Thyroid gland (tissue), 4 donors: ENCODE measurements at regions not wholly inside any gene's neighbourhood (a gene's known extent, or its start where the extent isn't known, plus 50 kb on each side); places are given as distances from the start of the nearest gene placed in this dataset.
"Not testable (repeated sequence)": the region's sequence is repeated elsewhere in the genome, so short reads cannot be mapped to it uniquely, and the experiment has no call there.

ENCODE experiments used
- DNase-seq, 2 donors: peaks; one replicate each; pipeline ENCODE4 v3.0.0-alpha.2; 2019
- H3K27ac ChIP-seq, 3 donors: fragments of 200-600 bp; sonication (generic); 1 replicate in 2 of 3; 2 replicates in 1 of 3; pipeline ENCODE4 v1.5.1; 2016 to 2019; ENCODE audit warnings: mild to moderate bottlenecking in 1 of 3, moderate library complexity in 1 of 3
- H3K27me3 ChIP-seq: fragments of 200-600 bp; sonication (generic); one replicate; pipeline ENCODE4 v1.5.1; 2019
- H3K36me3 ChIP-seq, 2 donors: fragments of 200-600 bp; sonication (generic); one replicate each; pipeline ENCODE4 v1.5.1; 2016 to 2019
- H3K4me1 ChIP-seq, 2 donors: fragments of 200-600 bp; sonication (generic); one replicate each; pipeline ENCODE4 v1.5.1; 2017 to 2019
- H3K4me3 ChIP-seq, 3 donors: fragments of 200-600 bp; sonication (generic); replicated peaks in 1 of 3; 1 replicate in 2 of 3; 2 replicates in 1 of 3; pipeline ENCODE4 v1.5.1; 2016; ENCODE audit warnings: mild to moderate bottlenecking in 1 of 3
- H3K9me3 ChIP-seq: fragments of 200-600 bp; sonication (generic); one replicate; pipeline ENCODE4 v1.5.1; 2017
- POLR2A ChIP-seq, 2 donors: fragments of 450-650 bp; IDR thresholded peaks; one replicate each; pipeline ENCODE4 v1.6.1; 2017; ENCODE audit warnings: antibody characterized with exemption in 2 of 2, mild to moderate bottlenecking in 2 of 2, moderate library complexity in 1 of 2
- WGBS, 2 donors: methylation state at CpG; one replicate each; pipeline ENCODE4 v1.1.5; 2017; 5-methylcytosine and 5-hydroxymethylcytosine counted together
- intact Hi-C: fragments of 100-400 bp; cut with DNase I; formaldehyde crosslinking; loops from one replicate; pipeline ENCODE4 v1.15.1; 2023
- TF ChIP-seq, protein P1 (sequence below), 6 experiments: fragments of 200-600 bp in 3 of 6; fragments of 450-650 bp in 3 of 6; sonication (generic) in 3 of 6; IDR thresholded peaks; one replicate each; pipeline ENCODE4 v1.5.1; 2016 to 2019; ENCODE audit warnings: antibody characterized with exemption in 6 of 6, mild to moderate bottlenecking in 2 of 6, inconsistent platforms in 1 of 6, moderate library complexity in 1 of 6

DNA sequence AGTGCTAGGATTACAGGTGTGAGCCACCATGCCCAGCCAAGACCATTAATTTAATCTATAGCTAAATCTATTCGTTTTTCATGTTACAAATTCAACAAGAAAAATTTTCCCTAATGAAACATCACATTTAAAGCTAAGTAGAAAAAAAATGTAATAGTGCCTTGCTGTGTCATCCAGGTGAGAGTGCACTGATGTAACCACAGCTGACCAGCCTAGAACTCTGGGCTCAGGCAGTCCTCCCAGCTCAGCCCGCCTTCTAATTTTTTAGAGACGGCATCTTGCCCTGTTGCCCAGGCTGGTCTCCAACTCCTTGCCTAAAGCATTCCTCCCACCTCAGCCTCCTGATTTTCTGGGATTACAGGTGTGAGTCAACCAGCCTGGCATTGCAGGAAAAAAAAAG, 109.0 kb downstream of the PPIAL4G start:
- Histone ChIP-seq H3K27ac (no peak overlapping the region), H3K4me3 (no peak overlapping the region), H3K36me3 (no peaks in the 10 kb centered on the region), H3K27me3 (no peaks in the 10 kb centered on the region), H3K4me1 (no peaks in the 10 kb centered on the region), H3K9me3 (no peaks in the 10 kb centered on the region)
- WGBS, 2 donors, result 80 to 82% methylated on average over 3 of the region's 3 CpGs
- intact Hi-C loops, result no loop called here
- TF ChIP-seq, protein P1, sequence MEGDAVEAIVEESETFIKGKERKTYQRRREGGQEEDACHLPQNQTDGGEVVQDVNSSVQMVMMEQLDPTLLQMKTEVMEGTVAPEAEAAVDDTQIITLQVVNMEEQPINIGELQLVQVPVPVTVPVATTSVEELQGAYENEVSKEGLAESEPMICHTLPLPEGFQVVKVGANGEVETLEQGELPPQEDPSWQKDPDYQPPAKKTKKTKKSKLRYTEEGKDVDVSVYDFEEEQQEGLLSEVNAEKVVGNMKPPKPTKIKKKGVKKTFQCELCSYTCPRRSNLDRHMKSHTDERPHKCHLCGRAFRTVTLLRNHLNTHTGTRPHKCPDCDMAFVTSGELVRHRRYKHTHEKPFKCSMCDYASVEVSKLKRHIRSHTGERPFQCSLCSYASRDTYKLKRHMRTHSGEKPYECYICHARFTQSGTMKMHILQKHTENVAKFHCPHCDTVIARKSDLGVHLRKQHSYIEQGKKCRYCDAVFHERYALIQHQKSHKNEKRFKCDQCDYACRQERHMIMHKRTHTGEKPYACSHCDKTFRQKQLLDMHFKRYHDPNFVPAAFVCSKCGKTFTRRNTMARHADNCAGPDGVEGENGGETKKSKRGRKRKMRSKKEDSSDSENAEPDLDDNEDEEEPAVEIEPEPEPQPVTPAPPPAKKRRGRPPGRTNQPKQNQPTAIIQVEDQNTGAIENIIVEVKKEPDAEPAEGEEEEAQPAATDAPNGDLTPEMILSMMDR (IDR thresholded peaks at IDR 0.05), result no peak
- TF ChIP-seq POLR2A (IDR thresholded peaks at IDR 0.05), result no peak
- no peak for DNase-seq

DNA sequence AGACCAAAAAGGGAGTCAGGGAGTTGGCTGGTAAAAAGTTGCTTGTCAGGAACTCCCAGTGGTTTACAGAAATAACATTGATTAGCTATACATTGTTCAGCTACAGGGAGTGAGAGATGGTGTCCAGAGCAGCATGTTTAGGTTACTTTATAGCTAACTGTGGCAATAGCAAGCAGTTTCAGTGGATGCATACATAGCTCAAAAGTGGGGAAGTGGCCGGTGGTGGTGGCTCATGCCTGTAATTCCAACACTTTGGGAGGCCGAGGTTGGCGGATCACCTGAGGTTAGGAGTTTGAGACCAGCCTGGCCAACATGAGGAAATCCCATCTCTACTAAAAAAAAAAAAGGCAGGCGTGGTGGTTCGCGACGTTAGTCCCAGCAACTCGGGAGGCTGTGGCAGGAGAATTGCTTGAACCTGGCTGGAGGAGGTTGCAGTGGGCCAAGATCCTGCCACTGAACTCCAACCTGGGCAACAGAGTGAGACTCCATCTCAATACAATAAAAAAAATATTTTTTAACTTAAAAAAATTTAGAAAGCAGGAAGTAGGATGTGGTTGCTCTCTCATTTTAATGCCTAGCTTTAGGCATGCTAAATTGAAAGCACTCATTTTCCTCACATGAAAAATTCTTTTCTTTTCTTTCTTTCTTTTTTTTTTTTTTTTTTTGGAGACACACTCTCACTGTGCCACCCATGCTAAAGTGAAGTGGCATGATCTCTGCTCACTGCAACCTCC, 109.7 kb downstream of the PPIAL4G start:
- no peak for DNase-seq
- Histone ChIP-seq H3K4me3 (no peak overlapping the region), H3K9me3 (no peaks in the 10 kb centered on the region), H3K27me3 (no peaks in the 10 kb centered on the region), H3K27ac (no peak overlapping the region), H3K36me3 (no peaks in the 10 kb centered on the region), H3K4me1 (no peaks in the 10 kb centered on the region)
- WGBS, 2 donors, result 80 to 93% methylated on average over 8 of the region's 8 CpGs
- no peak for TF ChIP-seq POLR2A (IDR thresholded peaks at IDR 0.05)
- TF ChIP-seq, protein P1 (IDR thresholded peaks at IDR 0.05), result no peak
- intact Hi-C loops, result no loop called here

DNA sequence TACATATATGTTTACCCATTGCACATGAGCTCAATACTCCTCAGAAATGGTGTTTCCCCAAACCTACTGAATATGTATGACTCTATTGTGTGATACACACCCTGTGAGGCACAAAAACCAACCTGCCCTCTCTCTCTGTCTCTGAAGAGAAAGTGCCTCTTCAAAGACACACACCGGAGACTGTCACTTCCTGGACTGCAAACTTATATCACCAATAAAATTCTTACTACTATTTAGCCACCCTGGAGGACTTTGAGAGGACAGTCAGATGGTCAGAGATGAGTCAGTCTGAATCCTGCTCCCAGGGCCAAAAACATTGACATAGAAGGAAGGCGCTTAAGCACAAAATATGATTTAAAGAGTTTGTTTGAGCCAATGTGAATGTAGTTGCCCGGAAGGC, 110.4 kb downstream of the PPIAL4G start:
- no peaks in the 10 kb centered on the region for H3K36me3 ChIP-seq
- no peaks in the 10 kb centered on the region for H3K4me1 ChIP-seq
- no peaks in the 10 kb centered on the region for H3K9me3 ChIP-seq
- H3K4me3 ChIP-seq, result no peak overlapping the region
- no peaks in the 10 kb centered on the region for H3K27me3 ChIP-seq
- TF ChIP-seq, protein P1 (IDR thresholded peaks at IDR 0.05), result no peak
- TF ChIP-seq POLR2A (IDR thresholded peaks at IDR 0.05), result no peak
- intact Hi-C loops, result no loop called here
- DNase-seq, result no peak
- no peak overlapping the region for H3K27ac ChIP-seq
- WGBS, 2 donors, result 68 to 72% methylated on average over 3 of the region's 3 CpGs

DNA sequence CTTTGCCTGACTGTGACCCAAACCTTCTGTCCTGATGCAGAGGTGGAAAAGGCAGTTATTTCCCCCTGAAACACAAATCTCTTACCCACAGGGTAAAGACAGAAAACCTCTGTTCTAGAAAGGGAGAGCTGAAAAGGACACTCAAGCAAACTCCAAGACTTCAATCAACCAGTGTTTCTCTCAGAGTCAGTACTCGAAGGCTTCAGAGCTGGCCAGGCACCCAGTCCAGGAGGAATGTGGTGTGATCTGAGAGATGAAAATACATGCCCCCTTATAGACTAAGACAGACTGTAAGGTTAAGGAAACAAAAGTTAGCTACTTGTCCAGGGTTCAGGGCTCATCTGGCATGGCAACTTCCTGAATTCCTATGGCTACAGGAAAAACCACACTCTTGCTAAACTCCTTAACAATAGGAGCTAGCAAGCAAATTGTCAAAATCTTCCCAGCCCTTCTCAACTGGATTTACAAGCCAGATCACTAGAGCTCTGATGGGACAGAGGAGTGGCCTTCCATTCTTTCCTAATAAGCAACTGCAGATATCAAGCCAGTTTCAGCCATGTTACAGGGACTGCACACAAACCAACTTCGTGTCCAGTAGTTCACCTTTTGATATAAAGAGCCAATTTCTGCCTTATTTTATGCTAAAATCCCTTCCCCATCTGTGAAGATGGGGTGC, 110.9 kb downstream of the PPIAL4G start:
- H3K27me3 ChIP-seq, H3K27ac ChIP-seq, H3K4me1 ChIP-seq, intact Hi-C loops, H3K9me3 ChIP-seq, H3K36me3 ChIP-seq, H3K4me3 ChIP-seq, DNase-seq: not testable (repeated sequence)
- WGBS, 2 donors, result 64 to 82% methylated on average over 2 of the region's 2 CpGs

DNA sequence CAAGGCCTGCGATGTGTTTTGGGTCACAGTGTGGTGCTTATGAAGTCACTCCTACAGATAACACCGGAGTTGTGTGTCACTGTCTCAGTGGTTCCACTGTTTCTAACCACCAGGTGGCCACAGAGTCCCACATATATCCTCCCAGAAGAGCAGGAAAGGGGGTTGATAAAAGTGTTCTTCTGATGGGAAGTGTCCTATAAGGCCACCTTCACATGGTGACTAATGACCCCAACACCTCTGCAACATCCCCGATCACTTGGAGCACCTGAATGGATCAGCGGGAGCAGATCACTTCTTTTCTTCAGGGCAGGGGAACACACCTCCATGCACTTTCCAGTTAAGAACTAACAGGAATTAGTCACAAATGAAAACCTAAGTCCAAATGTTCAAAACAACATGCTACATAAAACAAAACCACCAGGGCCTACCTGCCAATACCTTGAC, 111.5 kb downstream of the PPIAL4G start:
- WGBS, 2 donors, result 14 to 16% methylated on average over 4 of the region's 4 CpGs
- intact Hi-C loops, result not testable (repeated sequence)

DNA sequence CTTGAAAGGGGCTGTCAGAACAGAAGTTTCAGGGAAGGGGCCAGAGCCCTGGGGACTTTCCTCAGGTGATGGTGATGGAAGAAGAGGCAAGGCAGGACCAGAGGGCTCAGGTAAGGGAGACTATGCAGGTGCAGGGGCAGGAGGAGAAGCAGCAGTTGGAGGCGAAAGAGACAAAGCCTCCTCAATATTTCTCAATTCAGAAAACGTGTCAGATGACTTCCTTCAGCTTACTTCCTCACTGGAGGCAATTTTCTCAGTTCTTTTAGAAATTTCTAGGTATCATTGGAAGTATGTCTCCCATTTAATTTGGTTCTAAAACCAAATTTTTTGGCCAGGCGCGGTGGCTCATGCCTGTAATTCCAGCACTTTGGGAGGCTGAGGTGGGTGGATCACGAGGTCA, 112.4 kb downstream of the PPIAL4G start:
- DNase-seq, H3K36me3 ChIP-seq, intact Hi-C loops, H3K4me3 ChIP-seq, H3K4me1 ChIP-seq, H3K27me3 ChIP-seq, H3K9me3 ChIP-seq, H3K27ac ChIP-seq: not testable (repeated sequence)
- 80 to 85% methylated on average over 5 of the region's 5 CpGs for WGBS, 2 donors

More for the DNA sequence above, 111.5 kb downstream of the PPIAL4G start:
- DNase-seq, result peak; percentile 63 to 65
- not testable (repeated sequence) for H3K27me3 ChIP-seq, H3K4me3 ChIP-seq, H3K4me1 ChIP-seq, H3K36me3 ChIP-seq, H3K9me3 ChIP-seq, H3K27ac ChIP-seq
- TF ChIP-seq, protein P1 (IDR thresholded peaks at IDR 0.05), result peak in 5 of 6 experiments; percentile 49 to 91 (median 78)
